Daoy (cell line): ENCODE measurements at regions not wholly inside any gene's neighbourhood (a gene's known extent, or its start where the extent isn't known, plus 50 kb on each side); places are given as distances from the start of the nearest gene placed in this dataset.
"Not testable (repeated sequence)": the region's sequence is repeated elsewhere in the genome, so short reads cannot be mapped to it uniquely, and the experiment has no call there.

ENCODE experiments used
- DNase-seq: peaks from one replicate; pipeline ENCODE4 v3.0.0-alpha.2; 2015; ENCODE audit warnings: low read depth

- no peak for DNase-seq
Observed at GRCh38 chr1:188169971-188170370, 1341.2 kb downstream of the PLA2G4A start.

- DNase-seq = no peak
Observed at GRCh38 chr1:188170411-188170810, 1341.7 kb downstream of the PLA2G4A start.

- no peak for DNase-seq
Observed at GRCh38 chr1:188170935-188171334, 1342.2 kb downstream of the PLA2G4A start.

DNA sequence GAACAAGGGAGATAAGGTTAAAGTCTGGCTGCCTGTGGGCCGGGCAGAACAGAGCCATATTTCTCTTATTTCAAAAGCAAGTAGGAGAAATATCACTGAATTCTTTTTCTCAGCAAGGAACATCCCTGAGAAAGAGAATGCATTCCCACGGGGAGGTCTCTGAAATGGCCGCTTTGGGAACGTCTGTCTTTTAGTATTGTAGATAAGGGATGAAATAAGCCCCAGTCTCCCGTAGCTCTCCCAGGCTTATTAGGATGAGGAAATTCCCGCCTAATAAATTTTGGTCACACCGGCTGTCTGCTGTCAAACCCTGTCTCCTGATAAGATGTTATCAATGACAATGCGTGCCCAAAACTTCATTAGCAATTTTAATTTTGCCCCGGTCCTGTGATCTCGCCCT is 1353.3 kb downstream of the PLA2G4A start:
- not testable (repeated sequence) for DNase-seq

GRCh38 chr1:188188317-188188716 is 1359.6 kb downstream of the PLA2G4A start:
- no peak for DNase-seq

DNA sequence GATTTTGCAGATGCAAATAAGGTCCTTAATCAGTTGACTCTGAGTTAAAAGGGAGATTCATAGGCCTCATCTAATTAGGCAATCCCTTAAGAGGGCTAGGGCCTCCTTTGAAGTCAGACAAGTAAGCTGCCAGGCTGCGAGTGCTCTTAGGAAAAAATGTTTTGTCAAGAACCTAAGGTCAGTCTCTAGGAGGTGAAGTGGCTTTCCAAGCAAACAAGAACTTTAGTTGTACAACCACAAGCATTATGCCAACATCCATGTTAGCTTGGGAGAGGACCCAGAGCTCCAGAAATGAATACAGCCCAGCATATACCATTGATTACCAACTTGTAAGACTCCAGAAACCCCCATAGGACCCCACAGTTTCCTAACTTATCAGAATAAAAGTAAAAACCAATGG is 1366.2 kb downstream of the PLA2G4A start:
- DNase-seq = no peak

GRCh38 chr1:188218289-188218688 is 1389.5 kb downstream of the PLA2G4A start:
- DNase-seq = no peak

DNA sequence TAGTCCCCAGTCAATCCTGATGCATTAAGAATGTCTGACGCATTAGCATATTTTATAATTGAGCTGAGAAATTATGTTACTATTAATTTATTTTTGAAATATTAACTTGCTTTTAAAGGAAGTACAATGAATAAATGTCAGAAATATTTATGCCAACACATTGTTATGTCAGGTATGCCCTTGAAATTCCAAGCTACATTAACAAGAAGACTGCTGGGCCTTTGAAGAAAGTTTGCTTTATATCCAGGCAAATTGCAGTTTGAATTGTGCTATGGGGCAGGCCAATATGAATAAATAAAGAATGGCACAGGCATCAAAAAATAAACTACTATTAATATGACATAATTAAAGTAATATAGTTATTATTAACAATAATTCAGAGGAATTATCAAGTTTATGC is 1391.3 kb downstream of the PLA2G4A start:
- no peak for DNase-seq

DNA sequence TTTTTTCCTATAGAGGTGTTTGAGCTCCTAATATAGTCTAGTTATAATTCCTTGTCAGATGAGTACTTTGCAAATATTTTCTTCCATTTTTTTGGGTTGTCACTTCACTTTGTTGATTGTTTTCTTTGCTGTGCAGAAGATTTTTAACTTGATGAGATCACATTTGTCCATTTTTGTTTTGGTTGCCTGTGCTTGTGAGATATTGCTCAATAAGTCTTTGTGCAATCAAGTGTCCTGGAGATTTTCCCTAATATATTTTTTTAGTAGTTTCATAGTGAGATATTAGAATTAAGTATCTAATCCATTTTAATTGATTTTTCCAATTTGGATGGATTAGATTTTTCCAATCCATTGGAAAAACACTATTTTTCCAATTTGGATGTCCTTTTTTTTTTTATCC is 1395.5 kb downstream of the PLA2G4A start:
- no peak for DNase-seq

GRCh38 chr1:188225975-188226374 is 1397.2 kb downstream of the PLA2G4A start:
- no peak for DNase-seq

DNA sequence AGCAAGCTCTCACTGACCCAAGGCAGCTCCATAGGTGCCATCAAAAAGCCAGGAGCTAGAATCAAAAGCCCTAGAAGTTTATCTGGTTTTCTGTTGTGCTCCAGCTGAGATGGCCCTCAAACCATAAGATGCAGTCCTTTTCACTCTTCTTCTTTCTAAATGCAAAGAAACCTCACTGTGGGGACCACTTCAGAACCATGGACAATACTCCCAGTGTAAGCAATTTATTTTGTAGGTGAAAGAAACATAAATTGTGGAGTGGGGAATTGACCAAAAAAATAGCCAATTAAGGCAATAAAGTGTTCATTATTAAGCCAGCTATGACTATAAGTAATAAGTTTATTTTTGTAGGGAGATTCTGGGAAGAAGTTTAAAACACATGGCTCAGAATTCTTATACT is 1399.9 kb downstream of the PLA2G4A start:
- no peak for DNase-seq

DNA sequence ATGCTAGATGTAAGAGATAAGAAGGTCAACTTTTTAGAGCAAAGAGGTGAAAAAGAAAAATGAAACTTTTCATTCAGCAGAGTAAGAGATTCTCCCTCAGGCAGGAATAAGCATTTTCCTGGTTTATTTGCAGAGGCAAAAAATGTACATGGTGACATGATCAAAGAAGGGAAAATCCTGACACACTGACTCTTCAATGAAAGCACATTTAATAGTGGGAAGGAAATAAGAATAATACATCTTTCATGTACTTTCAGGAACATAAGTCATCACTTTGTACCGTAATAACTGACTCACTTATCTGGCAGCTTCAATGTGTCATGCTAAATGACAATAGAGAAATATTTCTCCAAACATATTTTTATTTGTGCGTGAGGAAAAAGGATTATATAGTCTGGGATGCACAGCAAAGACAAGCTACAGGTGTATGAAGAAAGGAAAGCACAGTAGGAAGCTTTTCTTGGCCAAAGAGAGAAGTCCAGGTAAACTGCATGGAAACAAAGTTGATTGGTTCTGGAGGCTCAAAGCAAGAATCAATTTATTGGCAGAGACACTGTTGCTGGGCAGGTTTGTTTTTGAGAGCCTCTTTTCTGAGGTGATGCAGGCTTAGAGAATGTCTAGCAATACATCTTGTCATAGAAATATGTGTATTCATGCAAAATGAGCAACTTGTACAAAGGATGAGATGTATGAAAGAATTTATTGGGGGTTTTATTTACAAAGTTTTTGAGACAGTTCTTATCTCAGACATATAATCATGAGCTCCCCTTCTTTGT is 1409.0 kb downstream of the PLA2G4A start:
- DNase-seq = peak; percentile 2

DNA sequence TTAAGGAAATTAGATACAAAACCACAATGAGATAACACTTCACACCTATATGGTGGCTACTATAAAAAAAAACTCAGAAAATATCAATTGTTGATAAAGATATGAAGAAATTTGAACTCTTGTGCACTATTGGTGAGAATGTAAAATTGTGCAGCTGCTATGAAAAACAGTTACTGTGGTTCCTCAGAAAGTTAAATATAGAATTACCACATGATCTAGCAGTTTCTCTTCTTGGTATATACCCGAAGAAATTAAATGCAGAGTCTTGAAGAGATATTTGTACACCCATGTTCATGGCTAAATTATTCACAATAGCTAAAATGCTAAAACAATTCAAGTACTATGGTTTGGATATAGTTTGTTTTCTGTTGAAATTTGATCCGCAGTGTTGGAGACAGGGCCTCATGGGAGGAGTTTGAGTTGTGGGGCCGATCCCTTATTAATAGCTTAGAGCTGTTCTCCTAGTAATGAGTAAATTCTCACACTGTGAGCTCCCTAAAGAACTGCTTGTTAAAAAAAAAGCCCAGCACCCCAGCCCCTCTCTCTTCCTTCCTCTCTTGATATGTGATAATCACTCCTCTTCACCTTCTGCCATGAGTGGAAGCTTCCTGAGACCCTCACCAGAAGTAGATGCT is 1412.1 kb downstream of the PLA2G4A start:
- no peak for DNase-seq

DNA sequence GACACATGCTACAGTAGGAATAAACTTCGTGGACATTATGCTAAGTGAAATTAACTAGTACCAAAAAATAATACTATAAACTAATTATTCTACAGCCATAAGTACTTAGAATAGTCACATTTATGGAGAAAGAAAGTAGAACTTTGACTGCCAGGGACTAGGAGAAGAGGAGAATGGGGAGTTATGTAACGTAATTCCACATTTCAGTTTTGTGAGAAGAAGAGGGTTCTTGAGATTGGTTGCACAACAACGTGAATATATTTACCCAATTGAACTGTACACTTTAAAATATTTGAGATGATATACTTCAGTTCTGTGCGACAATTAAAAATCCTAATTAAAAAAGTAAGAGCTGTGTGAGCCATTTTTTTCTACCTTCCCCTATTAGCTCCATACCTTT is 1412.9 kb downstream of the PLA2G4A start:
- DNase-seq = no peak

GRCh38 chr1:188243456-188243855 is 1414.7 kb downstream of the PLA2G4A start:
- no peak for DNase-seq

DNA sequence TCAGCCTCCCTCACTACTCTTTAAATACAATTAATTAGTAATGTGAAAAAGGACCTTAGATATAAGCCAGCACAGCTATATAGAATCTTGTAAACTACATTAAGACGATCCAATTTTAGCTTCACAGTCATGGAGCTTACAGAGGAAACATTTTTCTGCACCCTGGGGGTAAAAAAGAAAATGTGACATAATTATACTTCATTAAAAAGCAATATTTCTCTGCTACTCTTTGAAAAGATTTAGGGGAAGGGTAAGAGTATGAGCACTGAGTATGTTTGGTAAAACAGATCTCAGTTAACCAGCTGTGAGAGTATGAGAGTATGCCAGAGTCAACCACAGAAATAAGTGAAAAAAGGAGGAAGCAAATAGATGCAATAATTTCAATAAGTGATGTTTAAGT is 1415.9 kb downstream of the PLA2G4A start:
- DNase-seq = no peak

- no peak for DNase-seq
Observed at GRCh38 chr1:188247255-188247654, 1418.5 kb downstream of the PLA2G4A start.

DNA sequence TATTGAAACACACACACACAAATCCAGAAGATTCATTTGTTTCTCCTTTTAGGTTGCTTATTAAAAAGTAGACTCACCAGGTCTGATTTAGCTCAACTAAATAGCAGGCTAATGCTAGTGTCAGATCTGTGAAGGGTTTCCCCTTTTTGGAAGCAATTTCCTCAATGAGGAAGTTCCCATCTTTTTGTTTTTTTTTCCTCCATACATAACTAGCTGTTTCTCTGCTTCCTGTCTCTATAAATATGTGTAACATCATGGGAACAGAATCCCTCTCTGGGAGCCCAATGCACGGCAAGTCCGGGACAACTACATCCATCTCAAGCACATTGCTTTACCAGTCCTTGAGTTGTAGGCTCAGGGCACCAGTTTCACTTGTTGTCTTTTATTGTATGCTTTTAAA is 1421.1 kb downstream of the PLA2G4A start:
- no peak for DNase-seq

GRCh38 chr1:188251036-188251435 is 1422.3 kb downstream of the PLA2G4A start:
- DNase-seq = no peak

DNA sequence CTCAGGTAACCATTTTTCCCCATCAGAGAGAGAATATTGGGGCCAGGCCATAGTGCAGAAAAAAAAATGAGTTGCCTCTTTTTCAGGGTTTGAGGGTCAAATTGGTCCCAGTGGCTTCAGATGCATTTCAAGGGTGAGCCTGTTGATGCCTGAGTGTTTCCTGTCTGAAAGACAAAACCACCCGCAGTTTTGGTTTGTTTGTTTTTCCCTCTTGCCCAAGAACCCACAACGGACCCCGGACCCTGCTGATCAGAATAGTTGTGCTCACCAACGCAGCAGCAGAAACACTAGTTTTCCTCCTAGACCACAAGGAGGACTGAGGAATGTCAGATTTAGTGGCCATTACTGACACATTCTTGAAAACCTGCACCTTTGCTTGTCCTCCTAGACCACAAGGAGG is 1433.1 kb downstream of the PLA2G4A start:
- no peak for DNase-seq

- DNase-seq = no peak
Observed at GRCh38 chr1:188269956-188270355, 1441.2 kb downstream of the PLA2G4A start.

DNA sequence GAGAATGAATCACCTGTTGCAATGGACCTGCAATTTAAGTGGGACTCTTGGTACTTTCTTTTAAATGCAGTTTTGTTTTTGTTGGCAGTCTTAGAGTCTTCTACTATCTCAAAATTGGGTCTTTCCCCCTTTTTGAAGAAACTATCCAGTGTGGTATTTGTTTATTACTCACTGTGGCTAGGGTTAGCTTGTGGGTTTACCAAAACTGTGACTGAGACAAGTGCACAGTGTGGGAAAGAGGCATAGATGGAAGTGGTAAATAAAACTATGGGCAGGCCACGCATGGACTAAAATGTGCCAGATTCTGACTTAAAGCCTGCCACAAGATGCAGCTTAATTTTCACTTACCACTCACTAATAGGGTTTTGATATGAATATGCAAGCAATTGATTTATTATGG is 1441.7 kb downstream of the PLA2G4A start:
- DNase-seq = no peak

DNA sequence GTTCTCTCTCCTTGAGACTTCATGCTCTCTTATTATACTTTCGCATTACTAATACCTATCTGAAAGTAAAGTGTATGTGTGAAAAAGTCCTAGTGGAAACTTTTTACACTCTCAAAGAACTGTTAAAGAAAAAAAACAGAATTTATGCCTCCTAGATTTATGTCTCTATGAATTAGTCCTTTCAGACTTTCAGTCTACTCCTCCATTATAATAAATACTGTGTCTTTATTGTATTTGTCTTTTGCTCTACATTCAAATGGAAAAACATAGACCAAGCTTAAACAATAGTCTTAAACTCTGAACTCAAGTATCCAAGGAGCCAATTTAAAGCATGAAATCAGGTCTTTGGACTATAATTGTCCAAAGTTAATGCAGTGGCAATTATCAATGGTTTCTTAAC is 1449.0 kb downstream of the PLA2G4A start:
- no peak for DNase-seq

- no peak for DNase-seq
Observed at GRCh38 chr1:188281921-188282320, 1453.2 kb downstream of the PLA2G4A start.
